Endothelial cell of umbilical vein (primary cell): ENCODE measurements at regions not wholly inside any gene's neighbourhood (a gene's known extent, or its start where the extent isn't known, plus 50 kb on each side); places are given as distances from the start of the nearest gene placed in this dataset.

Experiments
- BruUV-seq: library from RNA; stranded (reverse); fragments of 400-500 nt; replicated peaks from 2 replicates; lab custom pipeline; 2021; lab: Mats Ljungman, UMichigan
- CTCF ChIA-PET: fragments of 300-600, 350-600 bp; sonication (Branson Sonifier 250); formaldehyde crosslinking; loops from one replicate; lab custom pipeline; 2021; ENCODE audit warnings: antibody characterized with exemption, inconsistent platforms; lab: Charles Lee
- POLR2A ChIA-PET: fragments of 300-600, 350-600 bp; sonication (Branson Sonifier 250); formaldehyde crosslinking; loops from one replicate; lab custom pipeline; 2021; ENCODE audit warnings: antibody characterized with exemption, inconsistent platforms; lab: Charles Lee
- DNase-seq: peaks from one replicate; pipeline ENCODE4 v3.0.0-alpha.2; 2011; ENCODE audit warnings: low read depth, low spot score
- FAIRE-seq: peaks from 2 replicates; lab custom pipeline; 2011; peaks lifted over from hg19 to GRCh38; lab: Jason Lieb, UNC
- H2AFZ ChIP-seq: 2 replicates; pipeline ENCODE4 v1.6.0; 2012; ENCODE audit warnings: low read depth, low read length, control low read depth, inconsistent platforms
- H3K27ac ChIP-seq: 2 replicates; pipeline ENCODE4 v1.5.1; 2011; ENCODE audit warnings: low read depth, mild to moderate bottlenecking, control low read depth, low read length, moderate library complexity; ENCODE audit not compliant: insufficient read depth
- H3K27me3 ChIP-seq, 2 experiments: 2 replicates each; pipeline versions ENCODE4 v1.6.0 to v1.6.1; 2011; ENCODE audit warnings: low read length in 2 of 2, mixed read lengths in 1 of 2; ENCODE audit not compliant: control insufficient read depth in 2 of 2, insufficient read depth in 2 of 2
- H3K36me3 ChIP-seq, 2 experiments: 2 replicates in 1 of 2; 3 replicates in 1 of 2; pipeline ENCODE4 v1.5.1; 2011; ENCODE audit warnings: low read length in 2 of 2, mild to moderate bottlenecking in 1 of 2, moderate library complexity in 1 of 2; ENCODE audit not compliant: control insufficient read depth in 2 of 2, insufficient read depth in 2 of 2; ENCODE audit errors: extremely low read depth in 1 of 2
- H3K4me1 ChIP-seq: 3 replicates; pipeline ENCODE4 v1.5.1; 2011; ENCODE audit warnings: mild to moderate bottlenecking, low read length; ENCODE audit not compliant: control insufficient read depth, insufficient read depth; ENCODE audit errors: extremely low read depth
- H3K4me2 ChIP-seq: 2 replicates; pipeline ENCODE4 v1.6.1; 2011; ENCODE audit warnings: low read length, control low read depth, mixed read lengths; ENCODE audit not compliant: insufficient read depth
- H3K4me3 ChIP-seq, 3 experiments: fragments of 200-600 bp in 1 of 3; sonication (generic), shearing (Covaris generic) in 1 of 3; replicated peaks in 1 of 3; 2 replicates each; pipeline ENCODE4 v1.5.1; 2011 to 2016; ENCODE audit warnings: control low read depth in 3 of 3, low read length in 3 of 3, mild to moderate bottlenecking in 2 of 3, inconsistent platforms in 1 of 3, low read depth in 1 of 3, moderate library complexity in 1 of 3; ENCODE audit not compliant: insufficient read depth in 1 of 3
- H3K79me2 ChIP-seq: 2 replicates; pipeline ENCODE4 v1.6.0; 2012; ENCODE audit warnings: low read length, inconsistent platforms; ENCODE audit not compliant: control insufficient read depth, insufficient read depth
- H3K9ac ChIP-seq: replicated peaks from 2 replicates; pipeline ENCODE3; 2011; ENCODE audit warnings: low read length, control low read depth; ENCODE audit not compliant: insufficient read depth; ENCODE audit errors: extremely low read depth
- H3K9me1 ChIP-seq: replicated peaks from 3 replicates; pipeline ENCODE4 v1.6.0; 2011; ENCODE audit warnings: mild to moderate bottlenecking, low read length; ENCODE audit not compliant: control insufficient read depth, insufficient read depth; ENCODE audit errors: extremely low read depth
- H3K9me3 ChIP-seq: replicated peaks from 2 replicates; pipeline ENCODE4 v1.5.1; 2012; ENCODE audit warnings: low read length, inconsistent platforms; ENCODE audit not compliant: control insufficient read depth, insufficient read depth
- H4K20me1 ChIP-seq: replicated peaks from 2 replicates; pipeline ENCODE3; 2011; ENCODE audit warnings: mild to moderate bottlenecking, low read length; ENCODE audit not compliant: control insufficient read depth, insufficient read depth; ENCODE audit errors: extremely low read depth
- EZH2 ChIP-seq: IDR thresholded peaks from 2 replicates; pipeline ENCODE4 v1.6.1; 2012; ENCODE audit warnings: borderline replicate concordance, low read depth, mild to moderate bottlenecking, moderate library complexity, low read length, inconsistent platforms; ENCODE audit not compliant: severe bottlenecking
- GATA2 ChIP-seq: IDR thresholded peaks from 2 replicates; pipeline ENCODE4 v1.7.0; 2011; ENCODE audit warnings: low read depth, mild to moderate bottlenecking, moderate library complexity, mixed read lengths, low read length; ENCODE audit not compliant: insufficient read length, insufficient read depth
- POLR2A ChIP-seq: IDR thresholded peaks from 2 replicates; pipeline ENCODE4 v1.6.1; 2012; ENCODE audit warnings: low read depth, mild to moderate bottlenecking, control low read depth, low read length
- POLR2AphosphoS5 ChIP-seq: IDR thresholded peaks from 2 replicates; pipeline ENCODE4 v1.6.1; 2012; ENCODE audit warnings: low read depth, mild to moderate bottlenecking, control low read depth, low read length, moderate library complexity; ENCODE audit not compliant: insufficient read depth
- dilution Hi-C: fragments of 300-500 bp; cut with MboI; formaldehyde crosslinking; loops from one replicate; pipeline ENCODE4 v1.15.0; 2019; ENCODE audit warnings: low sequenced_read_pairs; ENCODE audit not compliant: extremely low pct_ligation_motif_present
- intact Hi-C: fragments of 100-400 bp; cut with micrococcal nuclease; formaldehyde crosslinking; loops from one replicate; pipeline ENCODE4 v1.10.0; 2022
- TF ChIP-seq, protein P1 (sequence below): IDR thresholded peaks from 2 replicates; pipeline ENCODE4 v1.6.1; 2011; ENCODE audit not compliant: insufficient read depth, insufficient read length
- TF ChIP-seq, protein P2 (sequence below), 2 donors: IDR thresholded peaks; 1 replicate in 1 of 2; 2 replicates in 1 of 2; pipeline ENCODE4 v1.5.1; 2011; ENCODE audit warnings: low read length in 2 of 2, mild to moderate bottlenecking in 2 of 2, moderate library complexity in 2 of 2, control low read depth in 1 of 2, inconsistent platforms in 1 of 2, low read depth in 1 of 2; ENCODE audit not compliant: insufficient read depth in 1 of 2; ENCODE audit errors: extremely low read depth in 1 of 2

GRCh38 chr1:82897549-82897948, 1096.8 kb downstream of the ADGRL2 start:
- no peak overlapping the region for H3K4me3 ChIP-seq
- intact Hi-C loops = no loop called here
- ChIA-PET POLR2A (no interaction called here), CTCF (interaction anchor here (1.2 to 1.4 kb wide), 2 partner anchors 21 to 170 kb away, joined by 3 read pairs; no protein-coding TSS in a partner anchor)
- H3K79me2 ChIP-seq = no peaks in the 10 kb centered on the region
- FAIRE-seq (no peak), DNase-seq (no peak)
- H3K27me3 ChIP-seq = no peaks in the 10 kb centered on the region
- no peak for TF ChIP-seq POLR2A
- TF ChIP-seq POLR2AphosphoS5 = no peak
- TF ChIP-seq GATA2 = no peak
- TF ChIP-seq, protein P1, sequence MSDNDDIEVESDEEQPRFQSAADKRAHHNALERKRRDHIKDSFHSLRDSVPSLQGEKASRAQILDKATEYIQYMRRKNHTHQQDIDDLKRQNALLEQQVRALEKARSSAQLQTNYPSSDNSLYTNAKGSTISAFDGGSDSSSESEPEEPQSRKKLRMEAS = no peak
- TF ChIP-seq, protein P2, sequence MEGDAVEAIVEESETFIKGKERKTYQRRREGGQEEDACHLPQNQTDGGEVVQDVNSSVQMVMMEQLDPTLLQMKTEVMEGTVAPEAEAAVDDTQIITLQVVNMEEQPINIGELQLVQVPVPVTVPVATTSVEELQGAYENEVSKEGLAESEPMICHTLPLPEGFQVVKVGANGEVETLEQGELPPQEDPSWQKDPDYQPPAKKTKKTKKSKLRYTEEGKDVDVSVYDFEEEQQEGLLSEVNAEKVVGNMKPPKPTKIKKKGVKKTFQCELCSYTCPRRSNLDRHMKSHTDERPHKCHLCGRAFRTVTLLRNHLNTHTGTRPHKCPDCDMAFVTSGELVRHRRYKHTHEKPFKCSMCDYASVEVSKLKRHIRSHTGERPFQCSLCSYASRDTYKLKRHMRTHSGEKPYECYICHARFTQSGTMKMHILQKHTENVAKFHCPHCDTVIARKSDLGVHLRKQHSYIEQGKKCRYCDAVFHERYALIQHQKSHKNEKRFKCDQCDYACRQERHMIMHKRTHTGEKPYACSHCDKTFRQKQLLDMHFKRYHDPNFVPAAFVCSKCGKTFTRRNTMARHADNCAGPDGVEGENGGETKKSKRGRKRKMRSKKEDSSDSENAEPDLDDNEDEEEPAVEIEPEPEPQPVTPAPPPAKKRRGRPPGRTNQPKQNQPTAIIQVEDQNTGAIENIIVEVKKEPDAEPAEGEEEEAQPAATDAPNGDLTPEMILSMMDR (IDR thresholded peaks at IDR 0.05; ENCODE audit: extremely low read depth in 1 of 2, insufficient read depth in 1 of 2, low read depth in 1 of 2, low read length in 2 of 2) = no peak
- H3K27ac ChIP-seq = no peak overlapping the region
- H3K4me1 ChIP-seq = peaks cover 2% of the 10 kb centered on the region
- BruUV-seq = no TSS peak
- H2AFZ ChIP-seq = no peak overlapping the region
- H3K9ac ChIP-seq = no peak overlapping the region
- no peaks in the 10 kb centered on the region for H3K9me1 ChIP-seq
- dilution Hi-C loops = no loop called here
- H3K9me3 ChIP-seq = no peaks in the 10 kb centered on the region
- H4K20me1 ChIP-seq = no peaks in the 10 kb centered on the region
- no peak overlapping the region for H3K4me2 ChIP-seq
- no peaks in the 10 kb centered on the region for H3K36me3 ChIP-seq

DNA sequence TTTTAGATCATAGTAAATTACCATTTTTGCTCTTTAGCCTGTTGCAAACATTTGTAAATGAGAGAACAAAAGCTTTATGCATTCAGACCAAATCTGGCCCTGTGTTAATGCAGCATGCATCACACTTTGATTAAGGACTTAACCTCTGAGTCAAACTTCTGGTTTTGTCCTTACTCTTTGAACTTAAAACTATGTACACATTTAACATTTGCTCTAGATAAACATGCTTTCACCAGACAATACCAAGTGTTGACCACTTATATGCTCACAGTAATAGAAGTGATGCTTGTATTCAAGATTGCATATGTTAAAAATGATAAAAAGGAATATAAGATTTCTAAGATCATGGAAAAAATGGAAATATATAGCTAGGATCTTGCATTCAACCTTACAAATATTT, 1095.3 kb downstream of the ADGRL2 start:
- dilution Hi-C loops (no loop called here), intact Hi-C loops (no loop called here)
- H3K9me3 ChIP-seq = no peaks in the 10 kb centered on the region
- no peaks in the 10 kb centered on the region for H4K20me1 ChIP-seq
- no peak overlapping the region for H3K4me2 ChIP-seq
- H3K9ac ChIP-seq = no peak overlapping the region
- no peak for FAIRE-seq
- no peak overlapping the region for H3K27ac ChIP-seq
- H3K36me3 ChIP-seq = no peaks in the 10 kb centered on the region
- no TSS peak for BruUV-seq
- H3K79me2 ChIP-seq = no peaks in the 10 kb centered on the region
- CTCF ChIA-PET = interaction anchor here (0.9 to 2.0 kb wide), 3 partner anchors 16 to 117 kb away, joined by 3 to 5 read pairs (median 3); no protein-coding TSS in a partner anchor
- no peaks in the 10 kb centered on the region for H3K27me3 ChIP-seq
- H3K4me3 ChIP-seq = no peak overlapping the region
- no peak for DNase-seq
- H3K4me1 ChIP-seq = peaks cover under 1% of the 10 kb centered on the region
- POLR2A ChIA-PET = no interaction called here
- TF ChIP-seq GATA2 (no peak), EZH2 (no peak)
- H3K9me1 ChIP-seq = no peaks in the 10 kb centered on the region
- H2AFZ ChIP-seq = no peak overlapping the region
